GM23248 (cell line): ENCODE measurements at regions not wholly inside any gene's neighbourhood (a gene's known extent, or its start where the extent isn't known, plus 50 kb on each side); places are given as distances from the start of the nearest gene placed in this dataset.
"Not testable (repeated sequence)": the region's sequence is repeated elsewhere in the genome, so short reads cannot be mapped to it uniquely, and the experiment has no call there.

Experiments used
- DNase-seq: peaks from one replicate; pipeline ENCODE4 v3.0.0-alpha.2; 2015
- H2AFZ ChIP-seq: fragments of 200-600 bp; sonication (generic); 2 replicates; pipeline ENCODE4 v1.6.1; 2016; ENCODE audit warnings: antibody characterized with exemption
- H3F3A ChIP-seq: fragments of 200-600 bp; sonication (generic); 2 replicates; pipeline ENCODE4 v1.6.1; 2016; ENCODE audit warnings: mild to moderate bottlenecking, antibody characterized with exemption, mixed run types; ENCODE audit not compliant: insufficient read depth
- H3K27ac ChIP-seq: fragments of 200-600 bp; sonication (generic); 2 replicates; pipeline ENCODE4 v1.5.1; 2016; ENCODE audit warnings: mild to moderate bottlenecking
- H3K27me3 ChIP-seq: fragments of 200-600 bp; sonication (generic); replicated peaks from 2 replicates; pipeline ENCODE4 v1.6.1; 2016; ENCODE audit warnings: mild to moderate bottlenecking; ENCODE audit not compliant: insufficient read depth
- H3K36me3 ChIP-seq: fragments of 200-600 bp; sonication (generic); 2 replicates; pipeline ENCODE4 v1.6.1; 2016; ENCODE audit warnings: low read depth, mild to moderate bottlenecking
- H3K4me1 ChIP-seq: fragments of 200-600 bp; sonication (generic); 2 replicates; pipeline ENCODE4 v1.6.1; 2016; ENCODE audit warnings: mild to moderate bottlenecking; ENCODE audit not compliant: insufficient read depth
- H3K4me2 ChIP-seq: fragments of 200-600 bp; sonication (generic); one replicate; pipeline ENCODE4 v1.6.1; 2016; ENCODE audit warnings: mild to moderate bottlenecking; ENCODE audit not compliant: unreplicated experiment
- H3K4me3 ChIP-seq: fragments of 200-600 bp; sonication (generic); 2 replicates; pipeline ENCODE4 v1.5.1; 2016; ENCODE audit warnings: mild to moderate bottlenecking
- H3K79me2 ChIP-seq: fragments of 200-600 bp; sonication (generic); 2 replicates; pipeline ENCODE4 v1.6.1; 2016; ENCODE audit warnings: mild to moderate bottlenecking; ENCODE audit not compliant: insufficient read depth
- H3K9ac ChIP-seq: fragments of 200-600 bp; sonication (generic); 2 replicates; pipeline ENCODE4 v1.6.1; 2016; ENCODE audit warnings: mild to moderate bottlenecking
- H3K9me2 ChIP-seq: fragments of 200-600 bp; sonication (generic); 2 replicates; pipeline ENCODE4 v1.6.1; 2016; ENCODE audit warnings: mixed run types, mild to moderate bottlenecking, moderate library complexity; ENCODE audit not compliant: insufficient read depth
- H3K9me3 ChIP-seq: fragments of 200-600 bp; sonication (generic); one replicate; pipeline ENCODE4 v1.6.1; 2017; ENCODE audit warnings: low read depth
- H4K20me1 ChIP-seq: fragments of 200-600 bp; sonication (generic); 2 replicates; pipeline ENCODE4 v1.6.0; 2016; ENCODE audit not compliant: insufficient read depth
- EZH2 ChIP-seq: fragments of 200-600 bp; sonication (generic); IDR thresholded peaks from 2 replicates; pipeline ENCODE4 v1.6.1; 2018; ENCODE audit warnings: antibody characterized with exemption, mild to moderate bottlenecking; ENCODE audit not compliant: insufficient read depth, poor library complexity, severe bottlenecking
- EZH2phosphoT487 ChIP-seq: fragments of 200-600 bp; sonication (generic); IDR thresholded peaks from 2 replicates; pipeline ENCODE4 v1.6.1; 2018; ENCODE audit warnings: antibody characterized with exemption, moderate library complexity, mild to moderate bottlenecking, low read depth; ENCODE audit not compliant: insufficient read depth
- WGBS, 2 experiments: methylation state at CpG; one replicate each; pipeline ENCODE4 v1.1.6; 2015 to 2017; ENCODE audit warnings: low lambda C conversion rate in 2 of 2, low coverage in 1 of 2; ENCODE audit errors: missing lambda C conversion rate in 2 of 2; 5-methylcytosine and 5-hydroxymethylcytosine counted together
- in situ Hi-C: fragments of 300-500 bp; cut with MboI; formaldehyde crosslinking; loops from 2 replicates; pipeline ENCODE4 v1.15.0; 2020

DNA sequence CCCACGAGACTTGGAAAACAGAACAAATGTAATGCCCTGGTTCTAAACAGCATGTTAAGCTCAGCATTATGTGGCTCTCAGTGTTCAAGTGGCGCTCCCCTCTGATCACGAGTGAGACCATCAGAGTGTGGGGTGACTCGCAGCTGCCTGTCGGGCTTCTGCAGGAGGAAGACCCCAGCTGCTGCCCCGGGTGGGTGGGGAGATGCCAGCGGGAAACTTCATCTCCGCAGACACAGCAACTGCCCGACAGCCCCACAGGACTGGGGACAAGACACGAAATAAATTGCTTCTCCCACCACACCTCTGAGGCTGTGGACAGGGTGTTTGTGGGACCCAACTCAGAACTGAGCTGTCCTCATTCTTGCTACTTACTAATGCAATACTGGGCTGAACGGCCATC lies 126.3 kb upstream of the KIF5B start:
- Histone ChIP-seq H2AFZ (no peak overlapping the region), H3K4me3 (no peak overlapping the region), H3K36me3 (no peaks in the 10 kb centered on the region), H3F3A (no peaks in the 10 kb centered on the region), H3K27me3 (no peaks in the 10 kb centered on the region), H3K79me2 (no peaks in the 10 kb centered on the region), H3K9ac (no peak overlapping the region), H3K27ac (no peak overlapping the region), H3K9me2 (no peaks in the 10 kb centered on the region), H3K9me3 (no peaks in the 10 kb centered on the region), H3K4me2 (no peak overlapping the region), H3K4me1 (no peaks in the 10 kb centered on the region), H4K20me1 (no peaks in the 10 kb centered on the region)
- DNase-seq: no peak
- in situ Hi-C loops: no loop called here
- TF ChIP-seq EZH2 (no peak), EZH2phosphoT487 (no peak)
- 68 to 71% methylated on average over 11 of the region's 11 CpGs for WGBS, 2 experiments

- Histone ChIP-seq H4K20me1 (no peaks in the 10 kb centered on the region), H2AFZ (peak overlapping the region; percentile 30), H3K79me2 (no peaks in the 10 kb centered on the region), H3K27me3 (no peaks in the 10 kb centered on the region), H3K4me3 (no peak overlapping the region), H3F3A (no peaks in the 10 kb centered on the region), H3K27ac (no peak overlapping the region), H3K9me3 (no peaks in the 10 kb centered on the region), H3K4me2 (no peak overlapping the region), H3K36me3 (no peaks in the 10 kb centered on the region), H3K4me1 (no peaks in the 10 kb centered on the region), H3K9ac (no peak overlapping the region), H3K9me2 (no peaks in the 10 kb centered on the region)
- DNase-seq: no peak
- TF ChIP-seq EZH2 (no peak), EZH2phosphoT487 (no peak)
- WGBS, 2 experiments: 63 to 69% methylated on average over 18 of the region's 18 CpGs
- in situ Hi-C loops: no loop called here
Measured at GRCh38 chr10:32180390-32181280, 124.4 kb upstream of the KIF5B start.

- Histone ChIP-seq H3K4me3 (no peak overlapping the region), H3K27ac (no peak overlapping the region), H3K4me2 (no peak overlapping the region), H3F3A (no peaks in the 10 kb centered on the region), H3K79me2 (no peaks in the 10 kb centered on the region), H3K4me1 (no peaks in the 10 kb centered on the region), H3K9ac (no peak overlapping the region), H4K20me1 (no peaks in the 10 kb centered on the region), H3K36me3 (no peaks in the 10 kb centered on the region), H3K27me3 (no peaks in the 10 kb centered on the region), H3K9me2 (no peaks in the 10 kb centered on the region), H3K9me3 (no peaks in the 10 kb centered on the region), H2AFZ (peak overlapping the region; percentile 30)
- TF ChIP-seq EZH2phosphoT487 (no peak), EZH2 (no peak)
- 76 to 79% methylated on average over 5 of the region's 5 CpGs for WGBS, 2 experiments
- in situ Hi-C loops: no loop called here
- DNase-seq: no peak
Measured at GRCh38 chr10:32179836-32180235, 123.6 kb upstream of the KIF5B start.

DNA sequence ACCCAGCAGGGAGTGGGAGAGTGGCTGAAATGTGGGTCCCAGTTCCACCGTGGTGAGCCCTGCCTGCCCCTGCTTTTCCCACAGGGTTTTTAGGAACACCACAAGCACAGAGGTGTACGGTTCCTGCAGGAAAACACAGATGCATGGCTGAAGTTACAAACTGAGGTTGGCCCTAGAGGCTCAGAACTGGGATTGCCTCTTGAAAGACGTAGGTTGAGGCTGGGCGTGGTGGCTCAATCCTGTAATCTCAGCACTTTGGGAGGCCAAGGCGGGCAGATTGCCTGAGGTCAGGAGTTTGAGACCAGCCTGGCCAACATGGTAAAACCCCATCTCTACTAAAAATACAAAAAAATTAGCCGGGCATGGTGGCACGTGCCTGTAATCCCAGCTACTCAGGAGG lies 121.4 kb upstream of the KIF5B start:
- DNase-seq, H3K36me3 ChIP-seq, H2AFZ ChIP-seq, H3K27me3 ChIP-seq, H3K9me2 ChIP-seq, H3K79me2 ChIP-seq, H3F3A ChIP-seq, H3K9me3 ChIP-seq, H3K4me1 ChIP-seq, H3K27ac ChIP-seq, H3K9ac ChIP-seq, H3K4me3 ChIP-seq, H3K4me2 ChIP-seq, H4K20me1 ChIP-seq, in situ Hi-C loops: not testable (repeated sequence)
- 83 to 90% methylated on average over 7 of the region's 7 CpGs for WGBS, 2 experiments
